Hepatocyte (in vitro differentiated cells): ENCODE measurements at regions not wholly inside any gene's neighbourhood (a gene's known extent, or its start where the extent isn't known, plus 50 kb on each side); places are given as distances from the start of the nearest gene placed in this dataset.

Experiments used
- DNase-seq: peaks from one replicate; pipeline ENCODE4 v3.0.0-alpha.2; 2016; ENCODE audit warnings: low spot score
- H2AFZ ChIP-seq: fragments of 200-600 bp; sonication (generic); 2 replicates; pipeline ENCODE4 v1.6.0; 2016; ENCODE audit warnings: antibody characterized with exemption, mild to moderate bottlenecking
- H3K27ac ChIP-seq: fragments of 200-600 bp; sonication (generic); 2 replicates; pipeline ENCODE4 v1.5.1; 2016; ENCODE audit warnings: mild to moderate bottlenecking
- H3K27me3 ChIP-seq: fragments of 200-600 bp; sonication (generic); 2 replicates; pipeline ENCODE4 v1.6.1; 2016
- H3K36me3 ChIP-seq: fragments of 200-600 bp; sonication (generic); replicated peaks from 2 replicates; pipeline ENCODE4 v1.5.1; 2016; ENCODE audit warnings: low read depth; ENCODE audit not compliant: insufficient read depth
- H3K4me1 ChIP-seq: fragments of 200-600 bp; sonication (generic); 2 replicates; pipeline ENCODE4 v1.5.1; 2016; ENCODE audit warnings: mild to moderate bottlenecking, moderate library complexity; ENCODE audit not compliant: insufficient read depth
- H3K4me2 ChIP-seq: fragments of 200-600 bp; sonication (generic); 2 replicates; pipeline ENCODE4 v1.6.0; 2016
- H3K4me3 ChIP-seq: fragments of 200-600 bp; sonication (generic); 2 replicates; pipeline ENCODE4 v1.5.1; 2016; ENCODE audit warnings: mild to moderate bottlenecking
- H3K79me2 ChIP-seq: fragments of 200-600 bp; sonication (generic); 2 replicates; pipeline ENCODE4 v1.6.0; 2017; ENCODE audit warnings: mild to moderate bottlenecking
- H3K9me2 ChIP-seq: fragments of 200-600 bp; sonication (generic); replicated peaks from 2 replicates; pipeline ENCODE4 v1.6.0; 2017; ENCODE audit warnings: mild to moderate bottlenecking; ENCODE audit not compliant: insufficient read depth
- H3K9me3 ChIP-seq: fragments of 200-600 bp; sonication (generic); 2 replicates; pipeline ENCODE4 v1.5.1; 2016; ENCODE audit warnings: low read depth, mild to moderate bottlenecking
- H4K20me1 ChIP-seq: fragments of 200-600 bp; sonication (generic); 2 replicates; pipeline ENCODE4 v1.6.0; 2016; ENCODE audit warnings: mild to moderate bottlenecking; ENCODE audit not compliant: insufficient read depth, poor library complexity, severe bottlenecking
- EZH2 ChIP-seq: fragments of 200-600 bp; sonication (generic); IDR thresholded peaks from 2 replicates; pipeline ENCODE4 v1.6.1; 2016; ENCODE audit warnings: antibody characterized with exemption, mild to moderate bottlenecking, borderline replicate concordance
- EZH2phosphoT487 ChIP-seq: fragments of 200-600 bp; sonication (generic); IDR thresholded peaks from one replicate; pipeline ENCODE4 v1.6.1; 2018; ENCODE audit warnings: antibody characterized with exemption, mild to moderate bottlenecking, low read depth, moderate library complexity; ENCODE audit not compliant: unreplicated experiment, severe bottlenecking
- WGBS: methylation state at CpG from one replicate; pipeline ENCODE4 v1.1.6; 2016; ENCODE audit warnings: low lambda C conversion rate; ENCODE audit errors: missing lambda C conversion rate; 5-methylcytosine and 5-hydroxymethylcytosine counted together
- TF ChIP-seq, protein P1 (sequence below): fragments of 200-600 bp; sonication (generic); IDR thresholded peaks from 2 replicates; pipeline ENCODE4 v1.5.1; 2016; ENCODE audit warnings: antibody characterized with exemption, mild to moderate bottlenecking; ENCODE audit not compliant: poor library complexity

DNA sequence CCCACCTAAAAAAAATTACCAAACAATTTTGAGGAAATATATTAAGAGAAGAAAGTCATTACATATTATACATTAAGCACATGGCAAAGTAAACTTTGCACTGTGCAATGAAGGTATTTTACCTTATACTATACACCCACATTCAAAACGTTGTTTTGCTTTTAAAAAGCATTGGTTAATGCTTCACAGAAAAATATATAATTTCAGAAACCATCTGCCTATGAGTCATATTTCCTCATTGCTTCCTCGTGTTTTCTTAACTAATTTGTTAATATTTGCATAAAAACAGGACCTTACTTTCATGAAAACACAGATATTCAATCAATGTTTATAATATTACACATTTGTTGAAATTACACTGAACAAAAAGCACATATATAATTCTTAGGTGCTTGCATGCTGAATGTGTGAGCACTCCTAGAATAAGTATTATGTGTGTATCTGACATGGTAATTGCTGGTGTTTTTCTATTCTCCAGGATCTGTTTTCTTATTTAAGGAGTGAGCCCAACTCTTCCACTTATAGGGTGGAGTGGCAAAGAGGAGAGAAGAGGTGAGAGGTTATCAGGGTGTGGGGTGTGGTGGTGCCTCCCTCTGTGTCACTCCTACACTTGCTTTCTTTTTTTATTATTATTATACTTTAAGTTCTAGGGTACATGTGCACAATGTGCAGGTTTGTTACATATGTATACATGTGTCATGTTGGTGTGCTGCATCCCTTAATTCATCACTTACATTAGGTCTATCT is 95.1 kb upstream of the IQCM start:
- Histone ChIP-seq H3K27me3 (no peaks in the 10 kb centered on the region), H4K20me1 (no peaks in the 10 kb centered on the region), H3K79me2 (no peaks in the 10 kb centered on the region), H3K36me3 (no peaks in the 10 kb centered on the region), H3K9me3 (no peaks in the 10 kb centered on the region), H3K27ac (no peak overlapping the region), H2AFZ (no peak overlapping the region), H3K4me3 (no peak overlapping the region), H3K9me2 (no peaks in the 10 kb centered on the region), H3K4me2 (no peak overlapping the region), H3K4me1 (no peaks in the 10 kb centered on the region)
- TF ChIP-seq EZH2phosphoT487 (no peak), EZH2 (no peak)
- TF ChIP-seq, protein P1, sequence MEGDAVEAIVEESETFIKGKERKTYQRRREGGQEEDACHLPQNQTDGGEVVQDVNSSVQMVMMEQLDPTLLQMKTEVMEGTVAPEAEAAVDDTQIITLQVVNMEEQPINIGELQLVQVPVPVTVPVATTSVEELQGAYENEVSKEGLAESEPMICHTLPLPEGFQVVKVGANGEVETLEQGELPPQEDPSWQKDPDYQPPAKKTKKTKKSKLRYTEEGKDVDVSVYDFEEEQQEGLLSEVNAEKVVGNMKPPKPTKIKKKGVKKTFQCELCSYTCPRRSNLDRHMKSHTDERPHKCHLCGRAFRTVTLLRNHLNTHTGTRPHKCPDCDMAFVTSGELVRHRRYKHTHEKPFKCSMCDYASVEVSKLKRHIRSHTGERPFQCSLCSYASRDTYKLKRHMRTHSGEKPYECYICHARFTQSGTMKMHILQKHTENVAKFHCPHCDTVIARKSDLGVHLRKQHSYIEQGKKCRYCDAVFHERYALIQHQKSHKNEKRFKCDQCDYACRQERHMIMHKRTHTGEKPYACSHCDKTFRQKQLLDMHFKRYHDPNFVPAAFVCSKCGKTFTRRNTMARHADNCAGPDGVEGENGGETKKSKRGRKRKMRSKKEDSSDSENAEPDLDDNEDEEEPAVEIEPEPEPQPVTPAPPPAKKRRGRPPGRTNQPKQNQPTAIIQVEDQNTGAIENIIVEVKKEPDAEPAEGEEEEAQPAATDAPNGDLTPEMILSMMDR: no peak
- WGBS: 49% methylated on average over 2 of the region's 2 CpGs
- DNase-seq: no peak

DNA sequence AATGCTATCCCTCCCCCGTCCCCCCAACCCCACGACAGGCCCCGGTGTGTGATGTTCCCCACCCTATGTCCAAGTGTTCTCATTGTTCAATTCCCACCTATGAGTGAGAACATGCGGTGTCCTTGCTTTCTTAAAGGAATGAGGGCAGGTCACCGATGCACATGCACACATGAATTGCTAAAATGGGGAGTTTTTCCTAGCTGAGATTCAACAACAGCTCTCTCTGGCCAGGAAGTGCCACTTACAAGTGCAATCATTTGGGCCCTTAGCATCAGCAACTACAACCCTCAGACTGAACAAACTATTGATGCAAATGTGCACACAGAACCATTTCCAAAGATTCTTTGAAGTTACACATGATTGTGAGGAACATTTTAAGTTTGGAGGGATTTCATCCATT is 95.7 kb upstream of the IQCM start:
- H3K9me2 ChIP-seq: no peaks in the 10 kb centered on the region
- H3K27me3 ChIP-seq: no peaks in the 10 kb centered on the region
- no peak overlapping the region for H3K4me2 ChIP-seq
- DNase-seq: no peak
- WGBS: 92% methylated on average over 5 of the region's 5 CpGs
- no peaks in the 10 kb centered on the region for H3K9me3 ChIP-seq
- no peaks in the 10 kb centered on the region for H3K4me1 ChIP-seq
- H3K79me2 ChIP-seq: no peaks in the 10 kb centered on the region
- no peak overlapping the region for H3K4me3 ChIP-seq
- no peak overlapping the region for H2AFZ ChIP-seq
- H4K20me1 ChIP-seq: no peaks in the 10 kb centered on the region
- no peaks in the 10 kb centered on the region for H3K36me3 ChIP-seq
- H3K27ac ChIP-seq: no peak overlapping the region
- TF ChIP-seq EZH2 (no peak), EZH2phosphoT487 (no peak)
- TF ChIP-seq, protein P1: no peak

DNA sequence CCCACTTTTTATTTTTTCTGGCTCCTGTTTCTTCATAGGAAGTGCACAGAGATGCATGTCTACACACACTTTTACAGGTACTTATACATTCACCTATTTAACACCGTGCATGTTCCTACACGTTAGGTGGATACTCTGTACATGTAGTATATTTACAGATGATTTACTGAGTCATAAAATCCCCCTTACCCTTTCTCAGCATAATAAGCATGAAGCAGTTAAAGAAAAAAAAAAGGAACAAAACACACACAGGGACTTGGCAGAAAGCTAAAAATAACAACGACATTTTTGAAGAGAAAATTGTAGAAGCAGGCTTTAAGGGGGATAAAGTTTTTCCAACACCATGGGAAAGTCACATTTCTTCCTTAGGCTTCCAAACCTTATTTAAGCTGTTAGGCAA is 96.4 kb upstream of the IQCM start:
- H3K4me1 ChIP-seq: no peaks in the 10 kb centered on the region
- DNase-seq: no peak
- H3K27ac ChIP-seq: no peak overlapping the region
- 30% methylated on average over 3 of the region's 3 CpGs for WGBS
- H3K27me3 ChIP-seq: no peaks in the 10 kb centered on the region
- no peaks in the 10 kb centered on the region for H3K9me2 ChIP-seq
- H4K20me1 ChIP-seq: no peaks in the 10 kb centered on the region
- H2AFZ ChIP-seq: no peak overlapping the region
- no peaks in the 10 kb centered on the region for H3K79me2 ChIP-seq
- no peak for TF ChIP-seq EZH2phosphoT487
- TF ChIP-seq, protein P1: no peak
- no peak for TF ChIP-seq EZH2
- H3K9me3 ChIP-seq: no peaks in the 10 kb centered on the region
- no peak overlapping the region for H3K4me2 ChIP-seq
- H3K4me3 ChIP-seq: no peak overlapping the region
- no peaks in the 10 kb centered on the region for H3K36me3 ChIP-seq
